H1 (cell line): ENCODE measurements at regions not wholly inside any gene's neighbourhood (a gene's known extent, or its start where the extent isn't known, plus 50 kb on each side); places are given as distances from the start of the nearest gene placed in this dataset.

Experiments used
- CTCF ChIA-PET: fragments of 300-600 bp; sonication (Branson Sonifier 250); formaldehyde crosslinking; loops from one replicate; lab custom pipeline; 2021; ENCODE audit not compliant: partially characterized antibody; lab: Charles Lee
- POLR2A ChIA-PET: fragments of 300-600 bp; sonication (Branson Sonifier 250); formaldehyde crosslinking; loops from one replicate; lab custom pipeline; 2021; ENCODE audit warnings: inconsistent platforms; ENCODE audit not compliant: partially characterized antibody; lab: Charles Lee
- DNase-seq, 2 experiments: peaks; one replicate each; pipeline versions ENCODE4 v3.0.0 to v3.0.0-alpha.2; 2010 to 2022; ENCODE audit warnings: low spot score in 2 of 2, low read depth in 1 of 2, mixed read lengths in 1 of 2
- FAIRE-seq: peaks from 2 replicates; lab custom pipeline; 2011; peaks lifted over from hg19 to GRCh38; lab: Jason Lieb, UNC
- H2AFZ ChIP-seq: 2 replicates; pipeline ENCODE4 v1.8.1; 2012; ENCODE audit warnings: low read length, inconsistent platforms
- H2AK5ac ChIP-seq: 2 replicates; pipeline ENCODE4 v1.6.1; 2013; ENCODE audit warnings: low read depth, low read length
- H2BK120ac ChIP-seq: replicated peaks from 2 replicates; pipeline ENCODE3; 2013; ENCODE audit warnings: low read depth, low read length, inconsistent platforms
- H2BK12ac ChIP-seq: 2 replicates; pipeline ENCODE4 v1.6.1; 2013; ENCODE audit warnings: low read depth, low read length
- H2BK15ac ChIP-seq: 2 replicates; pipeline ENCODE4 v1.6.1; 2013; ENCODE audit warnings: low read length
- H2BK20ac ChIP-seq: 2 replicates; pipeline ENCODE4 v1.6.1; 2013; ENCODE audit warnings: low read length
- H2BK5ac ChIP-seq: 2 replicates; pipeline ENCODE4 v1.6.1; 2013; ENCODE audit warnings: low read depth, low read length
- H3K14ac ChIP-seq: 2 replicates; pipeline ENCODE4 v1.6.1; 2013; ENCODE audit warnings: inconsistent platforms; ENCODE audit not compliant: insufficient read length
- H3K18ac ChIP-seq: 2 replicates; pipeline ENCODE4 v1.6.1; 2013; ENCODE audit warnings: low read length; ENCODE audit errors: extremely low read depth
- H3K23ac ChIP-seq: 2 replicates; pipeline ENCODE4 v1.6.1; 2013; ENCODE audit warnings: inconsistent platforms; ENCODE audit not compliant: insufficient read length
- H3K23me2 ChIP-seq: 2 replicates; pipeline ENCODE4 v1.6.1; 2013; ENCODE audit warnings: low read depth, low read length
- H3K27ac ChIP-seq: 2 replicates; pipeline ENCODE4 v1.6.1; 2011; ENCODE audit warnings: low read depth, low read length, inconsistent platforms
- H3K27me3 ChIP-seq, 4 experiments: replicated peaks in 1 of 4; 1 replicate in 1 of 4; 2 replicates in 3 of 4; pipeline versions ENCODE4 v1.6.1 to v1.8.1; 2011 to 2013; ENCODE audit warnings: low read length in 3 of 4, mild to moderate bottlenecking in 3 of 4, inconsistent platforms in 2 of 4, mixed read lengths in 2 of 4, moderate library complexity in 1 of 4; ENCODE audit not compliant: control insufficient read depth in 3 of 4, insufficient read depth in 3 of 4; ENCODE audit errors: extremely low read depth in 1 of 4
- H3K36me3 ChIP-seq, 4 experiments: 2 replicates each; pipeline versions ENCODE4 v1.6.1 to v1.8.1; 2011 to 2013; ENCODE audit warnings: mild to moderate bottlenecking in 4 of 4, low read length in 3 of 4, moderate library complexity in 2 of 4, control low read depth in 1 of 4, inconsistent platforms in 1 of 4; ENCODE audit not compliant: insufficient read depth in 4 of 4, control insufficient read depth in 2 of 4
- H3K4ac ChIP-seq: replicated peaks from 2 replicates; pipeline ENCODE3; 2013; ENCODE audit warnings: low read length, low read depth, mixed read lengths, inconsistent platforms; ENCODE audit not compliant: insufficient read length
- H3K4me1 ChIP-seq, 4 experiments: replicated peaks in 1 of 4; 1 replicate in 1 of 4; 2 replicates in 3 of 4; pipeline versions ENCODE4 v1.6.1 to v1.8.1; 2011 to 2013; ENCODE audit warnings: low read length in 3 of 4, inconsistent platforms in 2 of 4, mixed read lengths in 1 of 4; ENCODE audit not compliant: insufficient read depth in 4 of 4, control insufficient read depth in 3 of 4
- H3K4me2 ChIP-seq, 2 experiments: 2 replicates each; pipeline versions ENCODE4 v1.6.1 to v1.8.1; 2011 to 2013; ENCODE audit warnings: low read depth in 2 of 2, low read length in 2 of 2, control low read depth in 1 of 2, inconsistent platforms in 1 of 2, mild to moderate bottlenecking in 1 of 2; ENCODE audit not compliant: insufficient read depth in 1 of 2
- H3K4me3 ChIP-seq, 4 experiments: fragments of 200-600, 300-600 bp in 1 of 4; sonication (generic), shearing (Covaris generic), sonication (Bioruptor Twin) in 1 of 4; 2 replicates each; pipeline versions ENCODE4 v1.5.1 to v1.8.1; 2011 to 2016; ENCODE audit warnings: low read length in 4 of 4, low read depth in 3 of 4, control low read depth in 2 of 4, inconsistent platforms in 2 of 4, mild to moderate bottlenecking in 2 of 4, mixed read lengths in 1 of 4, moderate library complexity in 1 of 4; ENCODE audit not compliant: insufficient read depth in 2 of 4; ENCODE audit errors: extremely low read depth in 1 of 4
- H3K56ac ChIP-seq: replicated peaks from 2 replicates; pipeline ENCODE3; 2013; ENCODE audit warnings: low read depth, mild to moderate bottlenecking, mixed read lengths, low read length, inconsistent platforms; ENCODE audit not compliant: insufficient read length
- H3K79me1 ChIP-seq: 2 replicates; pipeline ENCODE4 v1.6.1; 2013; ENCODE audit warnings: low read depth, low read length, control low read depth
- H3K79me2 ChIP-seq, 2 experiments: 2 replicates each; pipeline versions ENCODE4 v1.6.1 to v1.8.1; 2012 to 2013; ENCODE audit warnings: low read length in 2 of 2, mild to moderate bottlenecking in 2 of 2, inconsistent platforms in 1 of 2; ENCODE audit not compliant: insufficient read depth in 2 of 2, control insufficient read depth in 1 of 2
- H3K9ac ChIP-seq, 4 experiments: replicated peaks in 1 of 4; 1 replicate in 1 of 4; 2 replicates in 3 of 4; pipeline versions ENCODE4 v1.6.1 to v1.8.1; 2011 to 2013; ENCODE audit warnings: low read depth in 3 of 4, low read length in 3 of 4, control low read depth in 2 of 4, mild to moderate bottlenecking in 2 of 4, moderate library complexity in 2 of 4, inconsistent platforms in 1 of 4; ENCODE audit errors: extremely low read depth in 1 of 4
- H3K9me3 ChIP-seq, 2 experiments: 2 replicates each; pipeline versions ENCODE4 v1.6.1 to v1.8.1; 2012 to 2013; ENCODE audit warnings: mild to moderate bottlenecking in 2 of 2, moderate library complexity in 2 of 2, control low read depth in 1 of 2, inconsistent platforms in 1 of 2, low read depth in 1 of 2, low read length in 1 of 2, mixed read lengths in 1 of 2; ENCODE audit not compliant: insufficient read depth in 2 of 2
- H4K20me1 ChIP-seq, 2 experiments: replicated peaks in 1 of 2; 2 replicates each; pipeline versions ENCODE3 to v1.8.1; 2011 to 2013; ENCODE audit warnings: inconsistent platforms in 2 of 2, low read length in 2 of 2, mild to moderate bottlenecking in 1 of 2; ENCODE audit not compliant: insufficient read depth in 2 of 2, control insufficient read depth in 1 of 2
- H4K5ac ChIP-seq: 2 replicates; pipeline ENCODE4 v1.6.1; 2013; ENCODE audit warnings: low read length, low read depth, mixed read lengths, inconsistent platforms; ENCODE audit not compliant: insufficient read length
- H4K8ac ChIP-seq: 2 replicates; pipeline ENCODE4 v1.8.0; 2013; ENCODE audit warnings: mild to moderate bottlenecking, moderate library complexity, low read length, inconsistent platforms; ENCODE audit not compliant: insufficient read depth; ENCODE audit errors: extremely low read depth
- H4K91ac ChIP-seq: replicated peaks from 2 replicates; pipeline ENCODE3; 2013; ENCODE audit warnings: low read length, mixed read lengths, inconsistent platforms; ENCODE audit not compliant: insufficient read length
- TBP ChIP-seq: IDR thresholded peaks from 2 replicates; pipeline ENCODE4 v1.6.1; 2011; ENCODE audit warnings: low read depth, low read length, improper control_type of control experiment
- WGBS, 2 experiments: shearing (Covaris generic) in 1 of 2; methylation state at CpG; one replicate each; pipeline versions ENCODE4 v1.1.6 to v1.1.7; 2013 to 2015; ENCODE audit warnings: low lambda C conversion rate in 2 of 2, mixed read lengths in 2 of 2, inconsistent platforms in 1 of 2, low coverage in 1 of 2, missing lambda C conversion rate in 1 of 2; ENCODE audit not compliant: insufficient replicate concordance in 2 of 2, insufficient coverage in 1 of 2, insufficient read length in 1 of 2; ENCODE audit errors: extremely low coverage in 1 of 2, missing lambda C conversion rate in 1 of 2; 5-methylcytosine and 5-hydroxymethylcytosine counted together

DNA sequence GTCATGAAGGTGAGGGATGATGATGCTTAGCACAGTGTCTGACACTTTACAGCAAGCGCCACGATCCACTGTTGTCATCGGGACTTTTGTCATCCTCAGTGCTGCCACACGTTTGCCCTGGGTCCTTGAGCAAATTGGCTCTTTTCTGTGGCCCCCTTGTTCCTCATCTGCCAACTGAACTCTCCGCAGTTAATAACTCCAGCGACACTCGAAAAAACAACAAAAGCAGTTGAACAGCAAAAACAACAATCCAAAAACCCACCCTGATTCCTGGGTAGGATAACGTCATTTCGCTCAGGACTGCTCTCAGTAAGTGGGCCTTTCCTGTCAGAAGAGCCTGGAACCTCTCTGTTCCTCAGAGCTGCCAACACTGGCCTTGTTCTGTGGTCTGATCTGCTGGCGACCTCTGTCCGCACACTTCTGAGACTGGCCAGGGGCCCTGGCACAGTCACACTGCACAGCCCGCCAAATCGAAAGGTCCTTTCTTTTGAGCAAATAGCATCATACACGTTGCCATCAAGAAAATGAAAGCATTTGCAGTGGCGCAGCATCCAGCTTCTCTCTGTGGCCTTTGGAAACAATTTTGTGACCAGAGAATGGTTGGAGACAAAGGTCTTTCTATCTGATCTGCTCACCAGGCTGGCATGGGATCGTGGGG is 79.9 kb upstream of the SYT13 start:
- POLR2A ChIA-PET, result no interaction called here
- H4K20me1 ChIP-seq, result no peaks in the 10 kb centered on the region

More for the DNA sequence above, 79.9 kb upstream of the SYT13 start:
- Histone ChIP-seq H2BK20ac (no peak overlapping the region), H3K9me3 (no peaks in the 10 kb centered on the region), H4K91ac (no peak overlapping the region), H3K79me1 (no peaks in the 10 kb centered on the region), H2AFZ (no peak overlapping the region), H2AK5ac (no peak overlapping the region), H3K14ac (no peak overlapping the region), H3K9ac (no peak overlapping the region), H3K18ac (no peak overlapping the region), H3K79me2 (no peaks in the 10 kb centered on the region), H3K27me3 (peaks cover 0 to 3% (median 0%) of the 10 kb centered on the region in 4 experiments; a peak in 4 of 7 replicates), H2BK120ac (no peak overlapping the region), H3K23me2 (0 out of 2 replicates have a peak, but pooled peaks cover 2% of the 10 kb centered on the region), H3K4ac (no peak overlapping the region), H3K4me1 (peaks cover 0 to 5% (median 0%) of the 10 kb centered on the region in 4 experiments; a peak in 4 of 7 replicates), H4K8ac (no peak overlapping the region), H3K4me2 (no peak overlapping the region), H3K27ac (no peak overlapping the region), H3K23ac (no peak overlapping the region), H2BK12ac (no peak overlapping the region), H3K4me3 (no peak overlapping the region), H3K36me3 (no peaks in the 10 kb centered on the region), H2BK5ac (no peak overlapping the region), H3K56ac (no peak overlapping the region), H4K5ac (no peak overlapping the region), H2BK15ac (no peak overlapping the region)
- no peak for TF ChIP-seq TBP
- WGBS, 2 experiments, result 91% methylated on average over 15 of the region's 16 CpGs; no CpG with 5 or more reads in 1 of the 2 experiments
- DNase-seq (no peak), FAIRE-seq (no peak)
- CTCF ChIA-PET, result interaction anchor here (0.9 to 2.2 kb wide), 4 partner anchors 12 to 405 kb away, joined by 3 to 7 read pairs (median 4); no protein-coding TSS in a partner anchor
